SK-N-SH (cell line): ENCODE measurements at regions not wholly inside any gene's neighbourhood (a gene's known extent, or its start where the extent isn't known, plus 50 kb on each side); places are given as distances from the start of the nearest gene placed in this dataset.

Source experiments
- CTCF ChIA-PET: fragments of 300-600, 350-600 bp; formaldehyde crosslinking; extraction: SDS; loops from one replicate; lab custom pipeline; 2021; lab: Yijun Ruan, JAX
- POLR2A ChIA-PET: fragments of 350-600 bp; sonication (Branson Sonifier 250); formaldehyde crosslinking; extraction: SDS; loops from one replicate; lab custom pipeline; 2020; ENCODE audit warnings: antibody characterized with exemption, inconsistent platforms; lab: Yijun Ruan, JAX
- DNase-seq: peaks from one replicate; pipeline ENCODE4 v3.0.0; 2012
- H2AFZ ChIP-seq: fragments of 200-600 bp; sonication (generic); 2 replicates; pipeline ENCODE4 v1.8.1; 2016; ENCODE audit warnings: antibody characterized with exemption, mild to moderate bottlenecking, low read depth
- H3F3A ChIP-seq: fragments of 200-600 bp; sonication (generic); replicated peaks from 2 replicates; pipeline ENCODE3; 2016; ENCODE audit warnings: antibody characterized with exemption, mild to moderate bottlenecking; ENCODE audit not compliant: insufficient read depth
- H3K27ac ChIP-seq, 2 experiments: fragments of 200-500 bp in 1 of 2; fragments of 200-600 bp in 1 of 2; sonication (Bioruptor generic) in 1 of 2; sonication (generic), shearing (Covaris generic) in 1 of 2; 2 replicates each; pipeline versions ENCODE4 v1.5.1 to v1.6.1; 2014 to 2016; ENCODE audit warnings: low read depth in 2 of 2, inconsistent platforms in 1 of 2, low read length in 1 of 2, mild to moderate bottlenecking in 1 of 2, mixed read lengths in 1 of 2
- H3K27me3 ChIP-seq: fragments of 200-600 bp; sonication (generic), shearing (Covaris generic); 2 replicates; pipeline ENCODE4 v1.6.1; 2016; ENCODE audit warnings: mixed run types; ENCODE audit not compliant: insufficient read depth
- H3K36me3 ChIP-seq, 2 experiments: fragments of 200-500 bp in 1 of 2; fragments of 200-600 bp in 1 of 2; sonication (Bioruptor generic) in 1 of 2; sonication (generic) in 1 of 2; replicated peaks in 1 of 2; 2 replicates each; pipeline versions ENCODE3 to v1.5.1; 2014 to 2016; ENCODE audit warnings: low read length in 1 of 2, mild to moderate bottlenecking in 1 of 2; ENCODE audit not compliant: insufficient read depth in 2 of 2, control insufficient read depth in 1 of 2
- H3K4me1 ChIP-seq, 2 experiments: fragments of 200-500 bp in 1 of 2; fragments of 200-600 bp in 1 of 2; sonication (Bioruptor generic) in 1 of 2; sonication (generic), shearing (Covaris generic) in 1 of 2; 2 replicates each; pipeline versions ENCODE4 v1.5.1 to v1.6.1; 2014 to 2016; ENCODE audit warnings: low read depth in 1 of 2, low read length in 1 of 2, mixed run types in 1 of 2; ENCODE audit not compliant: insufficient read depth in 2 of 2, control insufficient read depth in 1 of 2
- H3K4me2 ChIP-seq: fragments of 200-600 bp; sonication (generic), shearing (Covaris generic); 2 replicates; pipeline ENCODE4 v1.6.1; 2017; ENCODE audit warnings: mixed run types
- H3K4me3 ChIP-seq, 2 experiments: fragments of 200-500 bp in 1 of 2; fragments of 200-600 bp in 1 of 2; sonication (Bioruptor generic) in 1 of 2; sonication (generic), shearing (Covaris generic) in 1 of 2; 2 replicates each; pipeline versions ENCODE4 v1.5.1 to v1.8.1; 2014 to 2016; ENCODE audit warnings: low read depth in 2 of 2, inconsistent platforms in 1 of 2, low read length in 1 of 2, mild to moderate bottlenecking in 1 of 2, mixed read lengths in 1 of 2, moderate library complexity in 1 of 2
- H3K79me2 ChIP-seq: fragments of 200-600 bp; sonication (generic); 2 replicates; pipeline ENCODE4 v1.8.1; 2017; ENCODE audit warnings: mild to moderate bottlenecking; ENCODE audit not compliant: insufficient read depth
- H3K9ac ChIP-seq: fragments of 200-600 bp; sonication (generic); 2 replicates; pipeline ENCODE4 v1.6.1; 2017; ENCODE audit warnings: mixed run types
- H3K9me2 ChIP-seq: fragments of 200-600 bp; sonication (generic); 2 replicates; pipeline ENCODE4 v1.6.1; 2017; ENCODE audit warnings: mixed run types
- H3K9me3 ChIP-seq: fragments of 200-600 bp; sonication (generic); 2 replicates; pipeline ENCODE4 v1.6.1; 2017; ENCODE audit warnings: mixed run types, mild to moderate bottlenecking, moderate library complexity
- H4K20me1 ChIP-seq: fragments of 200-600 bp; sonication (generic); 2 replicates; pipeline ENCODE4 v1.6.1; 2017; ENCODE audit warnings: mild to moderate bottlenecking, mixed run types; ENCODE audit not compliant: insufficient read depth
- CHD2 ChIP-seq: fragments of 150-350 bp; IDR thresholded peaks from 2 replicates; pipeline ENCODE4 v1.6.1; 2018; ENCODE audit warnings: low read length; ENCODE audit not compliant: partially characterized antibody
- EZH2phosphoT487 ChIP-seq: fragments of 200-600 bp; sonication (generic); IDR thresholded peaks from 2 replicates; pipeline ENCODE4 v1.6.1; 2017; ENCODE audit warnings: low read depth, mixed run types, mild to moderate bottlenecking, antibody characterized with exemption, moderate library complexity, borderline replicate concordance
- FOSL2 ChIP-seq: IDR thresholded peaks from 2 replicates; pipeline ENCODE4 v1.4.0; 2012; ENCODE audit warnings: low read depth, mild to moderate bottlenecking, moderate library complexity, borderline replicate concordance
- FOXM1 ChIP-seq: IDR thresholded peaks from 2 replicates; pipeline ENCODE4 v1.4.0; 2012; ENCODE audit warnings: low read depth, mild to moderate bottlenecking
- GABPA ChIP-seq: IDR thresholded peaks from 2 replicates; pipeline ENCODE4 v1.4.0; 2012; ENCODE audit warnings: low read depth, mild to moderate bottlenecking
- GATA2 ChIP-seq: sonication (generic); formaldehyde crosslinking; IDR thresholded peaks from 2 replicates; pipeline ENCODE4 v1.5.0; 2020; ENCODE audit warnings: mild to moderate bottlenecking, missing genetic modification reagents
- IRF3 ChIP-seq: fragments of 150-350 bp; IDR thresholded peaks from 2 replicates; pipeline ENCODE4 v1.6.1; 2016; ENCODE audit warnings: mild to moderate bottlenecking, low read depth, low read length
- JUND ChIP-seq: IDR thresholded peaks from 2 replicates; pipeline ENCODE4 v1.4.0; 2012
- MEF2A ChIP-seq: IDR thresholded peaks from 2 replicates; pipeline ENCODE4 v1.4.0; 2012; ENCODE audit warnings: low read depth, borderline replicate concordance
- MXI1 ChIP-seq: IDR thresholded peaks from 2 replicates; pipeline ENCODE4 v1.6.1; 2012; ENCODE audit warnings: mild to moderate bottlenecking, low read depth, low read length, improper control_type of control experiment
- NFIC ChIP-seq: IDR thresholded peaks from 2 replicates; pipeline ENCODE4 v1.4.0; 2012; ENCODE audit warnings: borderline replicate concordance
- NRF1 ChIP-seq: IDR thresholded peaks from 2 replicates; pipeline ENCODE4 v1.6.1; 2012; ENCODE audit warnings: low read depth, mild to moderate bottlenecking, low read length
- PBX3 ChIP-seq: IDR thresholded peaks from 2 replicates; pipeline ENCODE4; 2012
- TCF12 ChIP-seq: IDR thresholded peaks from 2 replicates; pipeline ENCODE4 v1.4.0; 2012
- TEAD4 ChIP-seq: IDR thresholded peaks from 2 replicates; pipeline ENCODE4 v1.4.0; 2012; ENCODE audit warnings: mild to moderate bottlenecking, borderline replicate concordance; ENCODE audit not compliant: insufficient read depth
- WGBS: methylation state at CpG from one replicate; pipeline ENCODE4 v1.1.6; 2017; ENCODE audit warnings: low lambda C conversion rate; 5-methylcytosine and 5-hydroxymethylcytosine counted together
- TF ChIP-seq, protein P1 (sequence below): IDR thresholded peaks from 2 replicates; pipeline ENCODE4 v1.4.0; 2012; ENCODE audit warnings: low read depth
- TF ChIP-seq, protein P2 (sequence below): fragments of 150-350 bp; IDR thresholded peaks from 2 replicates; pipeline ENCODE4 v1.6.1; 2017; ENCODE audit warnings: antibody characterized with exemption, low read length, low read depth, borderline replicate concordance
- TF ChIP-seq, protein P3 (sequence below): fragments of 200-600 bp; sonication (generic); IDR thresholded peaks from 2 replicates; pipeline ENCODE4 v1.6.1; 2017; ENCODE audit warnings: antibody characterized with exemption, mild to moderate bottlenecking, moderate library complexity

DNA sequence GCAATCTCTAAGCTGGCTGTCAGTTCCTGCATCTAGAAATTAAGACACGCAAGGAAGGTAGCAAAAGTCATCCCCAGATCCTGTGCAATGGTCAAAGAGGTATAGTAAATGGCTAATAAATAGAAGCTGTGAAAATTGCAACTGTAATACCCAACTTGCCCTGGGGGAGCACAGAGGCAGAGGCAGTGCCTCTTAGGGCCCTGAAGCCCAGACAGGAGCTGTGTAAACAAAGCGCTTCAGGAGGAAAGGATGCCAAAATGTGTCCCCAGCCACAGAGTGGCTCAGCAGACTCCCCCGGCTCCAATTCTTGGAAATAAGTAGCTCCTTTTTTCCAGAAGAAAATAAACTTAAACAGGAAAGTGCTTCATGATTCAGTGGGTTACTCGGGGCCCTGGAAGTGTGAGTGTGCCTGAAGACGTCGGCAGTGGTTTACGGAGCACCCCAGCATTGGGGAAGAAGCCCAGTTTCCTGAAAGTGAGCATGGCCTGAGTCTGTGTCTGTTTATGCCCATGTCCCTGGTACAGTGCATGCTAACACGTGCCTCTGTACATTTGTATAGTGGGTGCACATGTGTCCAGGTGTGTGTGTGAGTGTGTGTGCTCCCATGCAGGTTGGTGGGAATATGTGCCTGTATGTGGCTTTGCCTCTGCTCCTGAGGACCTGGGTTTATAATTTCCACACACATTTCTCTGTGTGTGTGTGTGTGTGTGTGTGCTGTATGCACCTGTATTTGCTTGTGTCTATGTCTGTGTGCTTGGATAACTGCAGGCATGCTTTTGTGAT lies 246.7 kb downstream of the MAFB start:
- H2AFZ ChIP-seq, result no peak overlapping the region
- no peak overlapping the region for H3K27ac ChIP-seq
- H3K4me3 ChIP-seq, result no peak overlapping the region
- H3K27me3 ChIP-seq, result no peaks in the 10 kb centered on the region; the same call in 1 of the 2 replicates
- no peaks in the 10 kb centered on the region for H3K9me2 ChIP-seq
- H3K36me3 ChIP-seq, result no peaks in the 10 kb centered on the region
- no peaks in the 10 kb centered on the region for H3K4me1 ChIP-seq
- POLR2A ChIA-PET, result no interaction called here
- H3K79me2 ChIP-seq, result no peaks in the 10 kb centered on the region
- 34% methylated on average over 8 of the region's 8 CpGs for WGBS
- H3K4me2 ChIP-seq, result no peak overlapping the region
- TF ChIP-seq IRF3 (no peak), TCF12 (no peak), TEAD4 (no peak), EZH2phosphoT487 (no peak), PBX3 (no peak), NRF1 (no peak), MEF2A (no peak), GABPA (no peak), GATA2 (CRISPR knock-in tag) (no peak), CHD2 (no peak), MXI1 (no peak), NFIC (no peak), FOXM1 (no peak), JUND (no peak), FOSL2 (no peak)
- TF ChIP-seq, protein P1, sequence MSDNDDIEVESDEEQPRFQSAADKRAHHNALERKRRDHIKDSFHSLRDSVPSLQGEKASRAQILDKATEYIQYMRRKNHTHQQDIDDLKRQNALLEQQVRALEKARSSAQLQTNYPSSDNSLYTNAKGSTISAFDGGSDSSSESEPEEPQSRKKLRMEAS, result no peak
- TF ChIP-seq, protein P2, sequence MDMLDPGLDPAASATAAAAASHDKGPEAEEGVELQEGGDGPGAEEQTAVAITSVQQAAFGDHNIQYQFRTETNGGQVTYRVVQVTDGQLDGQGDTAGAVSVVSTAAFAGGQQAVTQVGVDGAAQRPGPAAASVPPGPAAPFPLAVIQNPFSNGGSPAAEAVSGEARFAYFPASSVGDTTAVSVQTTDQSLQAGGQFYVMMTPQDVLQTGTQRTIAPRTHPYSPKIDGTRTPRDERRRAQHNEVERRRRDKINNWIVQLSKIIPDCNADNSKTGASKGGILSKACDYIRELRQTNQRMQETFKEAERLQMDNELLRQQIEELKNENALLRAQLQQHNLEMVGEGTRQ, result no peak
- TF ChIP-seq, protein P3, sequence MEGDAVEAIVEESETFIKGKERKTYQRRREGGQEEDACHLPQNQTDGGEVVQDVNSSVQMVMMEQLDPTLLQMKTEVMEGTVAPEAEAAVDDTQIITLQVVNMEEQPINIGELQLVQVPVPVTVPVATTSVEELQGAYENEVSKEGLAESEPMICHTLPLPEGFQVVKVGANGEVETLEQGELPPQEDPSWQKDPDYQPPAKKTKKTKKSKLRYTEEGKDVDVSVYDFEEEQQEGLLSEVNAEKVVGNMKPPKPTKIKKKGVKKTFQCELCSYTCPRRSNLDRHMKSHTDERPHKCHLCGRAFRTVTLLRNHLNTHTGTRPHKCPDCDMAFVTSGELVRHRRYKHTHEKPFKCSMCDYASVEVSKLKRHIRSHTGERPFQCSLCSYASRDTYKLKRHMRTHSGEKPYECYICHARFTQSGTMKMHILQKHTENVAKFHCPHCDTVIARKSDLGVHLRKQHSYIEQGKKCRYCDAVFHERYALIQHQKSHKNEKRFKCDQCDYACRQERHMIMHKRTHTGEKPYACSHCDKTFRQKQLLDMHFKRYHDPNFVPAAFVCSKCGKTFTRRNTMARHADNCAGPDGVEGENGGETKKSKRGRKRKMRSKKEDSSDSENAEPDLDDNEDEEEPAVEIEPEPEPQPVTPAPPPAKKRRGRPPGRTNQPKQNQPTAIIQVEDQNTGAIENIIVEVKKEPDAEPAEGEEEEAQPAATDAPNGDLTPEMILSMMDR, result no peak
- TF ChIP-seq, all 33 proteins: peak for 0
- H4K20me1 ChIP-seq, result no peaks in the 10 kb centered on the region
- no peaks in the 10 kb centered on the region for H3F3A ChIP-seq
- H3K9me3 ChIP-seq, result no peaks in the 10 kb centered on the region
- no peak overlapping the region for H3K9ac ChIP-seq
- DNase-seq, result peak; percentile 30
- CTCF ChIA-PET, result interaction anchor here (1.0 to 1.4 kb wide), 4 partner anchors 9 to 20 kb away, joined by 3 to 4 read pairs (median 4); no protein-coding TSS in a partner anchor
